ENCODE measurements at regions not wholly inside any gene's neighbourhood (a gene's known extent, or its start where the extent isn't known, plus 50 kb on each side); places are given as distances from the start of the nearest gene placed in this dataset.

GRCh38 chr20:51286758-51287157, 255.8 kb downstream of the NFATC2 start:
- Histone ChIP-seq H3K4me1 (ENCODE audit: control insufficient read depth, insufficient read depth, low read length) (peaks cover 8% of the 10 kb centered on the region), H3K9me3 (ENCODE audit: control insufficient read depth, low read length) (peaks cover 19% of the 10 kb centered on the region), H3K27ac (ENCODE audit: low read depth, low read length) (no peak overlapping the region), H3K9ac (ENCODE audit: extremely low read depth, low read length, poor library complexity, severe bottlenecking) (no peak overlapping the region), H3K36me3 (ENCODE audit: control insufficient read depth, insufficient read depth, low read length) (no peaks in the 10 kb centered on the region), H3K27me3 (ENCODE audit: control insufficient read depth, insufficient read depth, low read length, poor library complexity, severe bottlenecking) (no peaks in the 10 kb centered on the region), H3K4me3 (ENCODE audit: low read length) (no peak overlapping the region)
- 89% methylated on average over 1 of the region's 1 CpG; no CpG with 5 or more reads in 1 of the 2 experiments for whole genome bisulfite sequencing, 2 experiments (ENCODE audit: insufficient coverage in 1 of 2, insufficient read length in 1 of 2)
- Mint-ChIP-seq H3K9me3 (peaks cover 15% of the 10 kb centered on the region), H3K4me1 (peaks cover 20% of the 10 kb centered on the region), H3K36me3 (ENCODE audit: low read depth) (peaks cover 2% of the 10 kb centered on the region), H3K27ac (no peak overlapping the region), H3K27me3 (ENCODE audit: insufficient read depth) (no peaks in the 10 kb centered on the region), H3K4me3 (no peak overlapping the region)
- no peak for TF ChIP-seq CTCF (conservative IDR thresholded peaks at IDR 0.05)
- DNase-seq: no peak

- Histone ChIP-seq H3K9ac (ENCODE audit: extremely low read depth, low read length, poor library complexity, severe bottlenecking) (no peak overlapping the region), H3K4me3 (ENCODE audit: low read length) (no peak overlapping the region), H3K9me3 (ENCODE audit: control insufficient read depth, low read length) (peaks cover 19% of the 10 kb centered on the region), H3K4me1 (ENCODE audit: control insufficient read depth, insufficient read depth, low read length) (peaks cover 8% of the 10 kb centered on the region), H3K27ac (ENCODE audit: low read depth, low read length) (no peak overlapping the region), H3K27me3 (ENCODE audit: control insufficient read depth, insufficient read depth, low read length, poor library complexity, severe bottlenecking) (no peaks in the 10 kb centered on the region), H3K36me3 (ENCODE audit: control insufficient read depth, insufficient read depth, low read length) (no peaks in the 10 kb centered on the region)
- peaks cover 15% of the 10 kb centered on the region for H3K9me3 Mint-ChIP-seq
- peaks cover 20% of the 10 kb centered on the region for H3K4me1 Mint-ChIP-seq
- 82 to 89% methylated on average over 4 of the region's 4 CpGs for WGBS, 2 experiments (ENCODE audit: insufficient coverage in 1 of 2, insufficient read length in 1 of 2)
- no peak for TF ChIP-seq CTCF (conservative IDR thresholded peaks at IDR 0.05)
- H3K36me3 Mint-ChIP-seq (ENCODE audit: low read depth): peaks cover 2% of the 10 kb centered on the region
- H3K27ac Mint-ChIP-seq: no peak overlapping the region
- H3K4me3 Mint-ChIP-seq: no peak overlapping the region
- no peak for DNase-seq
- no peaks in the 10 kb centered on the region for H3K27me3 Mint-ChIP-seq (ENCODE audit: insufficient read depth)
These were observed 256.8 kb downstream of the NFATC2 start for GRCh38 chr20:51285684-51286083.

- no peak for DNase-seq
- H3K27ac ChIP-seq (ENCODE audit: low read depth, low read length): no peak overlapping the region
- TF ChIP-seq CTCF (conservative IDR thresholded peaks at IDR 0.05): no peak
- no peak overlapping the region for H3K9ac ChIP-seq (ENCODE audit: extremely low read depth, low read length, poor library complexity, severe bottlenecking)
- H3K4me1 ChIP-seq (ENCODE audit: control insufficient read depth, insufficient read depth, low read length): peaks cover 8% of the 10 kb centered on the region
- 87 to 90% methylated on average over 5 to 6 of the region's 6 CpGs for WGBS, 2 experiments (ENCODE audit: insufficient coverage in 1 of 2, insufficient read length in 1 of 2)
- Mint-ChIP-seq H3K36me3 (ENCODE audit: low read depth) (no peaks in the 10 kb centered on the region), H3K4me3 (no peak overlapping the region), H3K9me3 (peaks cover 21% of the 10 kb centered on the region), H3K27ac (no peak overlapping the region), H3K27me3 (ENCODE audit: insufficient read depth) (no peaks in the 10 kb centered on the region), H3K4me1 (peaks cover 20% of the 10 kb centered on the region)
- peaks cover 22% of the 10 kb centered on the region for H3K9me3 ChIP-seq (ENCODE audit: control insufficient read depth, low read length)
- H3K4me3 ChIP-seq (ENCODE audit: low read length): no peak overlapping the region
- no peaks in the 10 kb centered on the region for H3K27me3 ChIP-seq (ENCODE audit: control insufficient read depth, insufficient read depth, low read length, poor library complexity, severe bottlenecking)
- no peaks in the 10 kb centered on the region for H3K36me3 ChIP-seq (ENCODE audit: control insufficient read depth, insufficient read depth, low read length)
These were observed 257.6 kb downstream of the NFATC2 start for GRCh38 chr20:51284871-51285270.

Measured in endodermal cell (in vitro differentiated cells).